ENCODE measurements at regions not wholly inside any gene's neighbourhood (a gene's known extent, or its start where the extent isn't known, plus 50 kb on each side); places are given as distances from the start of the nearest gene placed in this dataset.

- TF ChIP-seq, protein P1, sequence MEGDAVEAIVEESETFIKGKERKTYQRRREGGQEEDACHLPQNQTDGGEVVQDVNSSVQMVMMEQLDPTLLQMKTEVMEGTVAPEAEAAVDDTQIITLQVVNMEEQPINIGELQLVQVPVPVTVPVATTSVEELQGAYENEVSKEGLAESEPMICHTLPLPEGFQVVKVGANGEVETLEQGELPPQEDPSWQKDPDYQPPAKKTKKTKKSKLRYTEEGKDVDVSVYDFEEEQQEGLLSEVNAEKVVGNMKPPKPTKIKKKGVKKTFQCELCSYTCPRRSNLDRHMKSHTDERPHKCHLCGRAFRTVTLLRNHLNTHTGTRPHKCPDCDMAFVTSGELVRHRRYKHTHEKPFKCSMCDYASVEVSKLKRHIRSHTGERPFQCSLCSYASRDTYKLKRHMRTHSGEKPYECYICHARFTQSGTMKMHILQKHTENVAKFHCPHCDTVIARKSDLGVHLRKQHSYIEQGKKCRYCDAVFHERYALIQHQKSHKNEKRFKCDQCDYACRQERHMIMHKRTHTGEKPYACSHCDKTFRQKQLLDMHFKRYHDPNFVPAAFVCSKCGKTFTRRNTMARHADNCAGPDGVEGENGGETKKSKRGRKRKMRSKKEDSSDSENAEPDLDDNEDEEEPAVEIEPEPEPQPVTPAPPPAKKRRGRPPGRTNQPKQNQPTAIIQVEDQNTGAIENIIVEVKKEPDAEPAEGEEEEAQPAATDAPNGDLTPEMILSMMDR (conservative IDR thresholded peaks at IDR 0.05 in 1 of 2, IDR thresholded peaks at IDR 0.05 in 1 of 2; ENCODE audit: low read depth in 1 of 2, low read length in 2 of 2), result no peak
- no peak for TF ChIP-seq EZH2 (IDR thresholded peaks at IDR 0.05; ENCODE audit: low read length, missing control alignments)
- Histone ChIP-seq H2AFZ (ENCODE audit: low read length) (no peak overlapping the region), H3K4me3 (replicated peaks in 1 of 4; ENCODE audit: control extremely low read depth in 1 of 4, insufficient read depth in 1 of 4, low read depth in 3 of 4, low read length in 4 of 4) (no peak overlapping the region), H3K27me3 (ENCODE audit: control insufficient read depth, insufficient read depth, low read length) (no peaks in the 10 kb centered on the region), H3K9me3 (ENCODE audit: control insufficient read depth, insufficient read depth, low read depth, low read length) (no peaks in the 10 kb centered on the region), H3K27ac (ENCODE audit: insufficient read depth, low read length) (no peak overlapping the region), H4K20me1 (ENCODE audit: control insufficient read depth, extremely low read depth, insufficient read depth, low read length) (no peaks in the 10 kb centered on the region), H3K4me1 (ENCODE audit: control insufficient read depth, extremely low read depth, insufficient read depth, low read length) (no peaks in the 10 kb centered on the region), H3K36me3 (ENCODE audit: control insufficient read depth, insufficient read depth, low read length) (no peaks in the 10 kb centered on the region), H3K79me2 (ENCODE audit: control insufficient read depth, insufficient read depth, low read length) (no peaks in the 10 kb centered on the region), H3K4me2 (ENCODE audit: extremely low read depth, insufficient read depth, low read length) (no peak overlapping the region), H3K9ac (ENCODE audit: insufficient read depth, low read length) (no peak overlapping the region)
- DNase-seq (ENCODE audit: low read depth in 2 of 2), result no peak
Measured at GRCh38 chr4:185875316-185875907, 63.4 kb upstream of the SORBS2 start.

DNA sequence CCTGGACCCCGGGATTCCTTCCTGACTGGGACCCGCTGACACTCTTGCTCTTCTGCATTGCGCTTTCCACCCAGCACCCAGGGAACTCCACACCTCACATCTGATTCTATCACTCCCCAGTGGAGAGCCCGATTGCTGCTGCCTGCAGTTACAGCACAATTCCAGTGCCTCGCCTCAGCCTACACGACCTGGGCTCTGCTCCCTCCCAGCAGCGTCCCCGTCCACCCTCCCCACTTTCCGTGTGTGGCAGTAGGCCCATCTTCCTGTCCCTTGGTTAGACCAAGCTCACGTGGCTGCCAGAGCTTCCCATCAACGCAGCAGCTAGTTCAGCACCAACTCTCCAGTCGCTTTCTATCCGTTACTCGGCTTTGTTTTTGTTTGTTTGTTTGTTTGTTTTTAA is 66.6 kb upstream of the SORBS2 start:
- Histone ChIP-seq H3K36me3 (ENCODE audit: control insufficient read depth, insufficient read depth, low read length) (no peaks in the 10 kb centered on the region), H4K20me1 (ENCODE audit: control insufficient read depth, extremely low read depth, insufficient read depth, low read length) (no peaks in the 10 kb centered on the region), H3K4me3 (replicated peaks in 1 of 4; ENCODE audit: control extremely low read depth in 1 of 4, insufficient read depth in 1 of 4, low read depth in 3 of 4, low read length in 4 of 4) (no peak overlapping the region), H3K9ac (ENCODE audit: insufficient read depth, low read length) (no peak overlapping the region), H3K4me2 (ENCODE audit: extremely low read depth, insufficient read depth, low read length) (no peak overlapping the region), H3K27ac (ENCODE audit: insufficient read depth, low read length) (no peak overlapping the region), H3K9me3 (ENCODE audit: control insufficient read depth, insufficient read depth, low read depth, low read length) (no peaks in the 10 kb centered on the region), H2AFZ (ENCODE audit: low read length) (no peak overlapping the region), H3K4me1 (ENCODE audit: control insufficient read depth, extremely low read depth, insufficient read depth, low read length) (no peaks in the 10 kb centered on the region), H3K27me3 (ENCODE audit: control insufficient read depth, insufficient read depth, low read length) (no peaks in the 10 kb centered on the region), H3K79me2 (ENCODE audit: control insufficient read depth, insufficient read depth, low read length) (no peaks in the 10 kb centered on the region)
- TF ChIP-seq EZH2 (IDR thresholded peaks at IDR 0.05; ENCODE audit: low read length, missing control alignments), result no peak
- TF ChIP-seq, protein P1 (conservative IDR thresholded peaks at IDR 0.05 in 1 of 2, IDR thresholded peaks at IDR 0.05 in 1 of 2; ENCODE audit: low read depth in 1 of 2, low read length in 2 of 2), result no peak
- no peak for DNase-seq (ENCODE audit: low read depth in 2 of 2)

GRCh38 chr4:185879666-185880312 is 67.8 kb upstream of the SORBS2 start:
- H3K36me3 ChIP-seq (ENCODE audit: control insufficient read depth, insufficient read depth, low read length), result no peaks in the 10 kb centered on the region
- no peaks in the 10 kb centered on the region for H3K27me3 ChIP-seq (ENCODE audit: control insufficient read depth, insufficient read depth, low read length)
- H2AFZ ChIP-seq (ENCODE audit: low read length), result no peak overlapping the region
- H4K20me1 ChIP-seq (ENCODE audit: control insufficient read depth, extremely low read depth, insufficient read depth, low read length), result no peaks in the 10 kb centered on the region
- H3K9me3 ChIP-seq (ENCODE audit: control insufficient read depth, insufficient read depth, low read depth, low read length), result no peaks in the 10 kb centered on the region
- H3K27ac ChIP-seq (ENCODE audit: insufficient read depth, low read length), result no peak overlapping the region
- no peak for TF ChIP-seq EZH2 (IDR thresholded peaks at IDR 0.05; ENCODE audit: low read length, missing control alignments)
- TF ChIP-seq, protein P1 (conservative IDR thresholded peaks at IDR 0.05 in 1 of 2, IDR thresholded peaks at IDR 0.05 in 1 of 2; ENCODE audit: low read depth in 1 of 2, low read length in 2 of 2), result no peak
- no peak for DNase-seq (ENCODE audit: low read depth in 2 of 2)
- H3K9ac ChIP-seq (ENCODE audit: insufficient read depth, low read length), result no peak overlapping the region
- no peaks in the 10 kb centered on the region for H3K79me2 ChIP-seq (ENCODE audit: control insufficient read depth, insufficient read depth, low read length)
- no peak overlapping the region for H3K4me3 ChIP-seq (replicated peaks in 1 of 4; ENCODE audit: control extremely low read depth in 1 of 4, insufficient read depth in 1 of 4, low read depth in 3 of 4, low read length in 4 of 4)
- no peaks in the 10 kb centered on the region for H3K4me1 ChIP-seq (ENCODE audit: control insufficient read depth, extremely low read depth, insufficient read depth, low read length)
- no peak overlapping the region for H3K4me2 ChIP-seq (ENCODE audit: extremely low read depth, insufficient read depth, low read length)

Measured in fibroblast of lung (primary cell).